ENCODE measurements at regions not wholly inside any gene's neighbourhood (a gene's known extent, or its start where the extent isn't known, plus 50 kb on each side); places are given as distances from the start of the nearest gene placed in this dataset. TPM values are rescaled to one million over a fixed set of nuclear protein-coding genes. Genes with fewer than 3 reads are reported as not detected.

DNA sequence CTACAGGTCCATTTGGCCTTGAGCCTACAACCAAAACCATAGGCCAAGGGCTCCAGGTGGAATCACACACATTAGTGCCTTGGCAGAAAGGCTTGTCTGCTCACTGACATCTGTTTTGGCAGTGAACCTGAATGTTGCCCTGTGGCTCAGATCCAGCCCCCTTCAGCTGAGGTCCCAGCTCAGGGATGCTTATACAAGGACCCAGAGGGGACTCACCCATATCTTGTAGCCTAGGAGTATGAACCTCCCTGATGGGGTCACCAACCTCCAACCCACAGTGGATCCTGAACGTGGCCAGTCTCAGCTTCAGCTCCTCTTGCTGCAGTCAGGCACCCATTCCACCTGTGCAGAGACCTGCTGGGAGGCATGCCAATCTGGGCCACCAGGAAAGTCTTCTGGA, 50.8 kb upstream of the HMX1 start:
- Histone ChIP-seq H4K91ac (ENCODE audit: low read depth, low read length, poor library complexity) (no peak overlapping the region), H3K4me1 (ENCODE audit: control insufficient read depth in 2 of 2, insufficient read depth in 1 of 2, low read depth in 1 of 2, low read length in 2 of 2) (no peaks in the 10 kb centered on the region), H3K14ac (ENCODE audit: low read length) (no peak overlapping the region), H2AK5ac (ENCODE audit: low read depth, low read length) (no peak overlapping the region), H3K36me3 (replicated peaks in 1 of 2; ENCODE audit: control insufficient read depth in 2 of 2, insufficient read depth in 2 of 2, low read length in 2 of 2) (no peaks in the 10 kb centered on the region), H3K9me3 (replicated peaks in 1 of 2; ENCODE audit: control insufficient read depth in 2 of 2, insufficient read depth in 1 of 2, low read depth in 1 of 2, low read length in 2 of 2) (peaks cover 0 to 5% of the 10 kb centered on the region in 2 donors), H2BK12ac (ENCODE audit: low read length) (no peak overlapping the region), H3K4ac (ENCODE audit: low read length) (no peak overlapping the region), H3K4me3 (ENCODE audit: low read length in 2 of 2) (no peak overlapping the region), H3K27me3 (ENCODE audit: control insufficient read depth in 3 of 3, insufficient read depth in 3 of 3, low read depth in 1 of 3, low read length in 3 of 3) (peaks cover 0 to 7% (median 0%) of the 10 kb centered on the region in 3 experiments), H4K8ac (ENCODE audit: low read depth, low read length) (no peak overlapping the region), H2BK120ac (ENCODE audit: low read depth, low read length) (no peak overlapping the region), H2BK15ac (ENCODE audit: low read length) (no peak overlapping the region), H3K27ac (replicated peaks; ENCODE audit: low read length) (no peak overlapping the region), H3K4me2 (ENCODE audit: insufficient read depth, low read length, poor library complexity, severe bottlenecking) (no peak overlapping the region), H2BK5ac (ENCODE audit: low read length) (no peak overlapping the region), H2AFZ (ENCODE audit: low read length) (no peak overlapping the region), H3K23ac (ENCODE audit: low read depth, low read length, poor library complexity) (no peak overlapping the region), H3K18ac (ENCODE audit: low read length) (no peak overlapping the region), H3K9ac (ENCODE audit: low read depth, low read length, poor library complexity) (no peak overlapping the region), H3K79me1 (ENCODE audit: low read depth, low read length) (no peaks in the 10 kb centered on the region)
- WGBS, 2 donors (ENCODE audit: extremely low coverage in 2 of 2, insufficient read length in 2 of 2, insufficient replicate concordance in 1 of 2) = no CpG with 5 or more reads among the region's 1 CpG
- no peak for DNase-seq (ENCODE audit: low spot score)

- no peaks in the 10 kb centered on the region for H3K36me3 ChIP-seq (replicated peaks in 1 of 2; ENCODE audit: control insufficient read depth in 2 of 2, insufficient read depth in 2 of 2, low read length in 2 of 2)
- no peak overlapping the region for H2AK5ac ChIP-seq (ENCODE audit: low read depth, low read length)
- H2BK120ac ChIP-seq (ENCODE audit: low read depth, low read length) = no peak overlapping the region
- DNase-seq (ENCODE audit: low spot score) = no peak
- no peak overlapping the region for H3K27ac ChIP-seq (replicated peaks; ENCODE audit: low read length)
- H3K4me3 ChIP-seq (ENCODE audit: low read length in 2 of 2) = no peak overlapping the region
- H3K23ac ChIP-seq (ENCODE audit: low read depth, low read length, poor library complexity) = no peak overlapping the region
- WGBS, 2 donors (ENCODE audit: extremely low coverage in 2 of 2, insufficient read length in 2 of 2, insufficient replicate concordance in 1 of 2) = no CpG with 5 or more reads among the region's 3 CpGs
- H3K27me3 ChIP-seq (ENCODE audit: control insufficient read depth in 3 of 3, insufficient read depth in 3 of 3, low read depth in 1 of 3, low read length in 3 of 3) = peaks cover 0 to 7% (median 0%) of the 10 kb centered on the region in 3 experiments
- no peak overlapping the region for H3K4me2 ChIP-seq (ENCODE audit: insufficient read depth, low read length, poor library complexity, severe bottlenecking)
- H3K4me1 ChIP-seq (ENCODE audit: control insufficient read depth in 2 of 2, insufficient read depth in 1 of 2, low read depth in 1 of 2, low read length in 2 of 2) = no peaks in the 10 kb centered on the region
- H2BK5ac ChIP-seq (ENCODE audit: low read length) = no peak overlapping the region
- H3K79me1 ChIP-seq (ENCODE audit: low read depth, low read length) = no peaks in the 10 kb centered on the region
- no peak overlapping the region for H4K8ac ChIP-seq (ENCODE audit: low read depth, low read length)
- no peak overlapping the region for H3K9ac ChIP-seq (ENCODE audit: low read depth, low read length, poor library complexity)
- no peak overlapping the region for H2BK15ac ChIP-seq (ENCODE audit: low read length)
- H3K18ac ChIP-seq (ENCODE audit: low read length) = no peak overlapping the region
- H2BK12ac ChIP-seq (ENCODE audit: low read length) = no peak overlapping the region
- peaks cover 0 to 5% of the 10 kb centered on the region in 2 donors for H3K9me3 ChIP-seq (replicated peaks in 1 of 2; ENCODE audit: control insufficient read depth in 2 of 2, insufficient read depth in 1 of 2, low read depth in 1 of 2, low read length in 2 of 2)
- H3K14ac ChIP-seq (ENCODE audit: low read length) = no peak overlapping the region
- no peak overlapping the region for H2AFZ ChIP-seq (ENCODE audit: low read length)
- no peak overlapping the region for H4K91ac ChIP-seq (ENCODE audit: low read depth, low read length, poor library complexity)
- H3K4ac ChIP-seq (ENCODE audit: low read length) = no peak overlapping the region
Observed at GRCh38 chr4:8921465-8921864, 49.8 kb upstream of the HMX1 start.

Small RNA genes lying in the stretch of these regions (small RNA-seq; reads per million reads assigned to genes)
- gene SNRPCP16 (ENCODE audit: insufficient read depth) = not detected
